Muscle of leg (tissue), 3 donors: ENCODE measurements at regions not wholly inside any gene's neighbourhood (a gene's known extent, or its start where the extent isn't known, plus 50 kb on each side); places are given as distances from the start of the nearest gene placed in this dataset.

Experiments
- DNase-seq: peaks from one replicate; pipeline ENCODE4 v3.0.0; 2013
- H3K27ac ChIP-seq: one replicate; pipeline ENCODE4 v1.5.1; 2013; ENCODE audit warnings: mild to moderate bottlenecking, low read length, control low read depth
- H3K27me3 ChIP-seq: one replicate; pipeline ENCODE4 v1.6.1; 2013; ENCODE audit warnings: low read length; ENCODE audit not compliant: control insufficient read depth, insufficient read depth
- H3K36me3 ChIP-seq: one replicate; pipeline ENCODE4 v1.6.1; 2013; ENCODE audit warnings: low read length; ENCODE audit not compliant: control insufficient read depth, insufficient read depth
- H3K4me1 ChIP-seq: one replicate; pipeline ENCODE4 v1.6.1; 2013; ENCODE audit warnings: low read length; ENCODE audit not compliant: control insufficient read depth, insufficient read depth
- H3K4me3 ChIP-seq: one replicate; pipeline ENCODE4 v1.5.1; 2013; ENCODE audit warnings: low read length, control low read depth
- H3K9me3 ChIP-seq: replicated peaks from 2 replicates; pipeline ENCODE4 v1.6.1; 2013; ENCODE audit warnings: low read depth, low read length; ENCODE audit not compliant: control insufficient read depth
- WGBS: methylation state at CpG from one replicate; pipeline ENCODE4 v1.1.5; 2013; ENCODE audit warnings: missing lambda C conversion rate; ENCODE audit not compliant: insufficient coverage; 5-methylcytosine and 5-hydroxymethylcytosine counted together

DNA sequence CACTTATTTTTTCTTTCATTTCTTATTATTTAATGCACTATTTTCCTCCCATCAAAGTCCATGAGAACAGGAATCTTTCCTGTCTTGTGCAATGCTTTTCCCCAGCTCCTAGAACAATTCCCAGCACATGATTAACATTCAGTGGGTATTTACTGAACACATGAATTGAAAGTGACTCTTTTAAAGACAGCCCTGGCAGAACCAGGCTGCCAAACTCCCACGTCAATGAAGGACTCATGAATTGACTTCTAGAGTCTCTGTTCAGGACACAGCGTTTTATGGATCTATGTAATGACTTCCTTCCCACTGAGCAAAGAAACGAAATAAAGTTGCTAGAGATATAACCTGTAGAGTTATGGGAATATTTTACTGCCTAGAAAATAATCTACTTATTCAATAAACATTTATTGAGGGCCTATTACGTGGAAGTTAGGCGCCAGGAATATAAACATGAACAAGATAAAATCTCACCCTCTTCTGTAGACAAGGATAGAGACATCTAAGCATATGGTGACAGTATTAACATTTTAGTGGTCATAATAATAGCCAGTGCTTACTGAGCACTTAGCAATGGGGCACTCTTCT lies 485.9 kb upstream of the KLF4 start:
- Histone ChIP-seq H3K36me3 (no peaks in the 10 kb centered on the region), H3K4me3 (no peak overlapping the region), H3K27ac (no peak overlapping the region), H3K27me3 (no peaks in the 10 kb centered on the region), H3K9me3 (no peaks in the 10 kb centered on the region), H3K4me1 (no peaks in the 10 kb centered on the region)
- WGBS: 100% methylated on average over 1 of the region's 5 CpGs
- no peak for DNase-seq

DNA sequence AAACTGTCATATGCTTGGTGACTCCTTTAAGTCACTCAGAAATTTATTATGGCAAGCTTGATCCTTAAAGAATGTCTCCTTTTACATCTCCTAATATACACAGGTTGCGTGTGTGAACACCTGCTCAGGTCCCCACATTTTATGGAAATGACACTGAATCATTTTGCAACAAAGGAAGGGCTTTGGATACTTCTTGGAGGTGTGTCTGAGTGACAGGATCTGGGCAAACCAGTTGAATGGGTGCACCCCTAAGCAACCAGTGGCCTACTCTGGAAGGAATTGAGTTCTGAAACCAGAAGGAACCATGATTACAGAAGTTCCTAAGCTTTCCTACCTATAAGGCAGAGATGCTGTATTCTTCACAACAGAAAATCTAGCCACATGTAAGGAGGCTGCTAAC lies 483.9 kb upstream of the KLF4 start:
- WGBS: no CpG with 5 or more reads among the region's 1 CpG
- no peaks in the 10 kb centered on the region for H3K9me3 ChIP-seq
- H3K4me1 ChIP-seq: no peaks in the 10 kb centered on the region
- DNase-seq: no peak
- no peak overlapping the region for H3K4me3 ChIP-seq
- no peak overlapping the region for H3K27ac ChIP-seq
- H3K27me3 ChIP-seq: no peaks in the 10 kb centered on the region
- no peaks in the 10 kb centered on the region for H3K36me3 ChIP-seq

DNA sequence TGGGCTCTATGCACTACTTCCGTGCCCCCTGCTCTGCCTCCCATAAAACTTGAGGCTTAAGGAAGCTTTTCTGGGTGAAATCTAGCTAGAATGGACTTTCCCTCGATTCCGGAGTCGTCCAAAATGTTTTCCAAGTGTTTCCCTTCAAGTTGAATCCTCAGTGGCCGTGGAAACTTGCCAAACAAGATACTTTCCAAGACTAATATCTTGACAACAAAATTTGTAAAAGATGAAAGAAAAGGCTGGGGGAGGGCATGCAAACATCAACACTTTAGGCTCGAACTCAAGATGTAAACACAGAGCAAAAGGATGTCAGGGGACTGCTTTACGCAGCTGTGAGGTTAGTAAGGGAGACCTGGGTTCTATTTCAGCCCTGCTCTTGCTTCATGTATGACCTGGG lies 482.8 kb upstream of the KLF4 start:
- Histone ChIP-seq H3K36me3 (no peaks in the 10 kb centered on the region), H3K27me3 (no peaks in the 10 kb centered on the region), H3K9me3 (no peaks in the 10 kb centered on the region), H3K4me1 (no peaks in the 10 kb centered on the region), H3K27ac (no peak overlapping the region), H3K4me3 (no peak overlapping the region)
- DNase-seq: peak; percentile 27
- WGBS: 60% methylated on average over 4 of the region's 7 CpGs

DNA sequence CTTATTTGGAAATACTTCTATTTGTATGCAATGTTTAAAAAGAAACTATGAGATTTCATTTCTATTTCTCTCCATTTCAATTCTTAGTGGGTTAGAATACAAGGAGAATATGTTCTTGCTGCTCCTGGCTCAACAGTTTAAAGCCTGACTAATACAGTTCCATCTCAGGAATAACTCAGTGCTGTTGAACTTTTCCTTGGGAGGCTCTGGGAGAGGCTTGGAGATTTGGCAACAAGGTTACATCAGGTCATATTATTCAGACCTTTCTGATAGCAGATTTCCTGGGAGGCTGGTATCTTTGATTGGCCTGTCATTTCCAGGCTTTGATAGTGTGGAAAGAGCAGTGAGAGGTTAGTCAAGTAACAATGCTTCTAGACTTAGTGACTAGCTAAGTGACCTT lies 481.7 kb upstream of the KLF4 start:
- Histone ChIP-seq H3K27me3 (no peaks in the 10 kb centered on the region), H3K27ac (no peak overlapping the region), H3K36me3 (no peaks in the 10 kb centered on the region), H3K9me3 (no peaks in the 10 kb centered on the region), H3K4me1 (no peaks in the 10 kb centered on the region), H3K4me3 (no peak overlapping the region)
- DNase-seq: no peak

DNA sequence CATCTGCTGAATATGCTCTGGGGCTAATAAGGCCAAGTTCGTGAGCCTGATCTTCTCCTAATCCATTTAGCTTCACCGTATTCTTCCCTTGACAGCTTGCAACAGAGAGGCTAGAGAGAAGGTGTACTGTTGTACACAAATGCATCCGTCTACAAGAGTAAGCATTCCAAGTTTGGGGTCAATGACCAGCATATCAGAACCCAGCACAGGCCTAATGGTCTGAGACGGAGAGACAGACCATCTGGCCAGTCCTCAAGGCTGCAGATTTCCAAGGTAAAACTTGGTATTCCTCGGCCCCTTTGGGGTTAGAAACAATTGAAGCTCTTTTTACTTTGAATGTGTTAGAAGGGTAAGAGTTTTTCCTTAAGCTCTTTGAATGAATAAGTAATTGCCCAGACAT lies 481.2 kb upstream of the KLF4 start:
- WGBS: 70% methylated on average over 3 of the region's 5 CpGs
- DNase-seq: no peak
- Histone ChIP-seq H3K4me3 (no peak overlapping the region), H3K27ac (no peak overlapping the region), H3K4me1 (no peaks in the 10 kb centered on the region), H3K36me3 (no peaks in the 10 kb centered on the region), H3K27me3 (no peaks in the 10 kb centered on the region), H3K9me3 (no peaks in the 10 kb centered on the region)

DNA sequence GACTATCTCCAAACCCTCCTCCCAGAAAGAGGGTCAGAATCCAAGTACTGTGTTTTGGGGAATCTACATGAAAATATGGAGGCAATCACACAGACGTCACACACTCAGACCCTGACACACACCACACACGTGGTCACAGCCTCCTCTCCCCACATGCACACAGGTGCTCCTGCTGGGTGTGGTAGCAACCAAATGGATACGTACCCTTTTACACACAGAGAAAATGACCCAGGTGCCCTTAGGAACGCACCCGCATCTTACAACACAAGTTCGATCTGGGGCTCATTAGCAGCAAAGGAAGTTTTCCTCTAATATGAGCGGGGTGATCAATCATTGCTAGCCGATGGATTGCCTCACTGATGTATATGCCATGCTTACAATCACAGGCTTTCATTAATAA lies 480.2 kb upstream of the KLF4 start:
- WGBS: 76% methylated on average over 5 of the region's 8 CpGs
- Histone ChIP-seq H3K27ac (no peak overlapping the region), H3K36me3 (no peaks in the 10 kb centered on the region), H3K9me3 (no peaks in the 10 kb centered on the region), H3K27me3 (no peaks in the 10 kb centered on the region), H3K4me1 (no peaks in the 10 kb centered on the region), H3K4me3 (no peak overlapping the region)
- DNase-seq: no peak

DNA sequence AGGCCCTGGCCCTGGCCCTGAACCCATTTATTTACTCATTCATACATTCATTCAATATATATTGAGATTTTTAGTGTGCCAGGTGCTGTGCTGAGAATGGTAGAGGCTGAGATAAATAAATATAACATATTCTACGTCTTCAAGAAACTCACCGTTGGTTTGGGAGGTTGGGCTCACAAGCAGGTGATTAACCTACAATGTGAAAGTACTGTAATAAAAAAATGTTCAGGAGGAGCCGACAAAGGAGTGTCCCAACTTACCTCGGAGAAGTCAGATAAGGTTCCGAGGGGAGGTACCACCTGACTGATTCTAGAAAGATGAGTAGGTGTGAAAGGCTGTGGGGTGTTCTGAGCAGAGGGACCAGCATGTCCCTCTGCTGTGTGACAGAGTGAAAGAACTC lies 479.6 kb upstream of the KLF4 start:
- Histone ChIP-seq H3K36me3 (no peaks in the 10 kb centered on the region), H3K27me3 (no peaks in the 10 kb centered on the region)
- 100% methylated on average over 2 of the region's 5 CpGs for WGBS

DNA sequence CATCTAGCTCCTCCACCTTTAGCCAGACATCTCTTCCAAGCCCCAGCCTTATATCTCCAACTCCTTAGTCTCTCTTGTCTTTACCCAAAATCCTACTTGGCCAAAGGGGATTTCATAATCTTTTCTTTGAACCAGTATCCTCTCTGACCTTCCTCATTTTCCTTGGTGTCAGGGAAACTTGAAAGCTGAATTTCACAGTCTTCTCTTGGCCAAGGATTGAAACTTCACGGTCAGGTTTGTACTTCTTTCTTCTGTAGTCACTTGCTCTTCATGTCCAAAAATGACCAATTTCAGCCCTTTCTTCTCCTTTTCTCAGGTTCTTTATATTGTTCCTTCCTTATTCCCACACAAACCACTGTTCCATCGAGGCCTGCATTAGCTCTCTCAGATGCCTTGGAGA lies 473.7 kb upstream of the KLF4 start:
- Histone ChIP-seq H3K4me1 (no peaks in the 10 kb centered on the region), H3K4me3 (no peak overlapping the region), H3K9me3 (no peaks in the 10 kb centered on the region), H3K27ac (no peak overlapping the region), H3K27me3 (no peaks in the 10 kb centered on the region), H3K36me3 (no peaks in the 10 kb centered on the region)
- WGBS: 93% methylated on average over 1 of the region's 2 CpGs
- DNase-seq: peak; percentile 15

More for the DNA sequence above, 479.6 kb upstream of the KLF4 start:
- H3K4me1 ChIP-seq: no peaks in the 10 kb centered on the region
- DNase-seq: no peak
- no peak overlapping the region for H3K4me3 ChIP-seq
- H3K9me3 ChIP-seq: no peaks in the 10 kb centered on the region
- no peak overlapping the region for H3K27ac ChIP-seq

DNA sequence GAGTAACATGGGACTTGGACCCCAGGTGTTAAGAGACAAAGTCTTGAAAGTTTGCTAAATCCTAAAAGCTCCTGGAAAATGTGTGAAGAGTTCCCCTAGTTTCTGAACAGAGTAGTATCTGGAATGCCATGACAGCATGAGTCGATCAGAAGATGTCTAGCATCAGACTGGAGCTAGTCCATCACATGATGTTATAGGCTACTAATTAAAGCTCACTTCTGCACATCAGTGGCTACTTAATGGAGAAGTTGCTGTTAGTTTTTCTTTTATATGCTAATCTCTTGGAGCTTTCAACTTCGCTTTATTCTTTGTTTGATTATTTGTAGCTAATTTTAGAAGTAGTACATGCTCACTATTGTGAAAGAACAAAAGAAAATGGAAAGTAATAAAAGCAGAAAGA lies 471.3 kb upstream of the KLF4 start:
- Histone ChIP-seq H3K9me3 (no peaks in the 10 kb centered on the region), H3K27ac (no peak overlapping the region), H3K4me1 (no peaks in the 10 kb centered on the region), H3K36me3 (no peaks in the 10 kb centered on the region), H3K27me3 (no peaks in the 10 kb centered on the region), H3K4me3 (no peak overlapping the region)
- WGBS: no CpG with 5 or more reads among the region's 2 CpGs
- DNase-seq: no peak

DNA sequence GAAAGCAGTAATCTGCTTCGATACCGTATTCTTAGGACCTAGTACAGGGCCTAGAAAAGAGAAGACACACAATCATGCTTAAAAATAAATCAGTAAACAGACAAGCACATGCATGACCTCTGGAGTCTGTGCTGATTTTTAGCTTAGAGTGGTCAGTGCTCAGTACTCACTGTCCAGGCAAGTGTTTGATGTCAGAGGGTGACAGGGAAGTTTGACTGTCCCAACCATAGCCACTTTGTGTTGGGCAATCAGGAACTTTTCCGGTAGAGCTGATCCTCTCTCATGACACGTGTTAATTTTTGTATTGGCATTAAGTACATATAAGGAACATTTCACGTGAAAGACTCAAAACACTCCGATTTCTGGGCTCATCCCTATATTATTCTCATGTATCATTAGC lies 464.7 kb upstream of the KLF4 start:
- WGBS: 100% methylated on average over 2 of the region's 6 CpGs
- Histone ChIP-seq H3K27ac (no peak overlapping the region), H3K9me3 (no peaks in the 10 kb centered on the region), H3K36me3 (no peaks in the 10 kb centered on the region), H3K4me3 (no peak overlapping the region), H3K27me3 (no peaks in the 10 kb centered on the region), H3K4me1 (no peaks in the 10 kb centered on the region)
- DNase-seq: no peak

DNA sequence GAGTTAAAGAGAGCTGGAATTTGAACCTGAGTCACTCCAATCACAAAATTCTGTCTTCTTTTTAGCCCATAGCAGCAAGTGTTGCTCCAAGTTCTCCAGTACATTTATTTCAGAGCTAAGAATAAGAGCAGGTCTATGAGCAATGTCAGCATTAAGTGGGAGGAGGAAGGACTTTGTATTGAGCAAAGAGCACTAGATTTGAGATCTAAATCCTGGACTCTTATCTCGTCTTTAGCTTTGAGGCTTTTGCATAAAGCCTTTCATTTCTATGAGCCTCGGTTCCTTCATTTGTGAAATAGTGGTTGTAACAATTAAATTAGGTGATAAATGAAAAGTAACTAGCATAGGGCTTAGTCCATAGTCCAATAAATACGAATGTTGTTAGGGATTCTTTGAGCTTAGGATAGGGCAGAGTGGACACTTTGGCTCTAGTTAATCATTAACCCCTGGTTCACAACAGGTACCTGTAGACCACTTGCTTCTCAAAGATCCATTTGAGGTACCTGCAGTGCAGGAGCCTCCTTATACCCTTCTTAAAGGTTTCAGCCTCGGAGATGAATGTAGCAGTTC lies 464.1 kb upstream of the KLF4 start:
- Histone ChIP-seq H3K9me3 (no peaks in the 10 kb centered on the region), H3K36me3 (no peaks in the 10 kb centered on the region), H3K4me1 (no peaks in the 10 kb centered on the region), H3K4me3 (no peak overlapping the region), H3K27me3 (no peaks in the 10 kb centered on the region), H3K27ac (no peak overlapping the region)
- no peak for DNase-seq
- 80% methylated on average over 1 of the region's 4 CpGs for WGBS
